GM18870 (cell line): ENCODE measurements at regions not wholly inside any gene's neighbourhood (a gene's known extent, or its start where the extent isn't known, plus 50 kb on each side); places are given as distances from the start of the nearest gene placed in this dataset.
"Not testable (repeated sequence)": the region's sequence is repeated elsewhere in the genome, so short reads cannot be mapped to it uniquely, and the experiment has no call there.

Experiments
- ATAC-seq: cut with Tn5 transposase; IDR thresholded peaks from one replicate; pipeline ENCODE4 v1.9.1; 2021; ENCODE audit warnings: moderate library complexity; ENCODE audit not compliant: unreplicated experiment

- no peak for ATAC-seq
Observed at GRCh38 chr14:52202151-52202550, 65.3 kb upstream of the PTGDR start.

- ATAC-seq, result no peak
Observed at GRCh38 chr14:52190337-52190931, 77.1 kb upstream of the PTGDR start.

GRCh38 chr14:52189325-52189724, 78.2 kb upstream of the PTGDR start:
- no peak for ATAC-seq

- no peak for ATAC-seq
Observed at GRCh38 chr14:52188381-52188780, 79.1 kb upstream of the PTGDR start.

- no peak for ATAC-seq
Observed at GRCh38 chr14:52185178-52185577, 82.3 kb upstream of the PTGDR start.

GRCh38 chr14:52182853-52183252, 84.6 kb upstream of the PTGDR start:
- ATAC-seq, result no peak

- ATAC-seq, result no peak
Observed at GRCh38 chr14:52179141-52179790, 88.2 kb upstream of the PTGDR start.

- peak; percentile 52 for ATAC-seq
Observed at GRCh38 chr14:52175982-52176502, 91.5 kb upstream of the PTGDR start.

GRCh38 chr14:52171932-52172331, 95.6 kb upstream of the PTGDR start:
- ATAC-seq, result not testable (repeated sequence)

GRCh38 chr14:52166822-52167221, 98.0 kb upstream of the NID2 start:
- ATAC-seq, result no peak

GRCh38 chr14:52155651-52156213, 86.9 kb upstream of the NID2 start:
- no peak for ATAC-seq

- ATAC-seq, result no peak
Observed at GRCh38 chr14:52154992-52155650, 86.3 kb upstream of the NID2 start.

GRCh38 chr14:52153939-52154338, 85.1 kb upstream of the NID2 start:
- ATAC-seq, result no peak

GRCh38 chr14:52150162-52150561, 81.3 kb upstream of the NID2 start:
- no peak for ATAC-seq

GRCh38 chr14:52148371-52148770, 79.5 kb upstream of the NID2 start:
- no peak for ATAC-seq

- ATAC-seq, result no peak
Observed at GRCh38 chr14:52146504-52146903, 77.6 kb upstream of the NID2 start.

GRCh38 chr14:52144099-52144498, 75.2 kb upstream of the NID2 start:
- not testable (repeated sequence) for ATAC-seq

- no peak for ATAC-seq
Observed at GRCh38 chr14:52142504-52142903, 73.6 kb upstream of the NID2 start.

GRCh38 chr14:52131640-52132320, 62.9 kb upstream of the NID2 start:
- no peak for ATAC-seq

- ATAC-seq, result no peak
Observed at GRCh38 chr14:52129721-52130120, 60.9 kb upstream of the NID2 start.

GRCh38 chr14:52125885-52126284, 57.0 kb upstream of the NID2 start:
- ATAC-seq, result no peak
